HEK293 (cell line): ENCODE measurements at regions not wholly inside any gene's neighbourhood (a gene's known extent, or its start where the extent isn't known, plus 50 kb on each side); places are given as distances from the start of the nearest gene placed in this dataset.

Experiments
- KLF10 ChIP-seq: fragments of 450-650 bp; IDR thresholded peaks from 2 replicates; pipeline ENCODE4 v1.5.1; 2018; ENCODE audit warnings: missing biosample characterization, mild to moderate bottlenecking, missing genetic modification characterization
- KLF8 ChIP-seq: fragments of 450-650 bp; formaldehyde crosslinking; IDR thresholded peaks from 2 replicates; pipeline ENCODE4 v1.5.1; 2016; ENCODE audit warnings: missing biosample characterization, missing genetic modification characterization
- SCRT1 ChIP-seq: fragments of 450-650 bp; formaldehyde crosslinking; IDR thresholded peaks from 2 replicates; pipeline ENCODE4 v1.5.1; 2016; ENCODE audit warnings: missing biosample characterization, missing genetic modification characterization, borderline replicate concordance
- SETDB1 ChIP-seq: IDR thresholded peaks from one replicate; pipeline ENCODE4 v1.6.1; 2017; ENCODE audit warnings: mild to moderate bottlenecking, low read length, moderate library complexity, mixed read lengths; ENCODE audit not compliant: insufficient read length
- SP3 ChIP-seq: fragments of 450-650 bp; formaldehyde crosslinking; IDR thresholded peaks from 2 replicates; pipeline ENCODE4 v1.5.1; 2016; ENCODE audit warnings: missing biosample characterization, missing genetic modification characterization
- WT1 ChIP-seq: fragments of 450-650 bp; formaldehyde crosslinking; IDR thresholded peaks from 2 replicates; pipeline ENCODE4 v1.5.1; 2016; ENCODE audit warnings: missing biosample characterization, missing genetic modification characterization
- ZNF24 ChIP-seq: fragments of 450-650 bp; formaldehyde crosslinking; IDR thresholded peaks from 2 replicates; pipeline ENCODE4 v1.5.1; 2016; ENCODE audit warnings: missing biosample characterization, missing genetic modification characterization
- ZNF76 ChIP-seq: fragments of 450-650 bp; formaldehyde crosslinking; IDR thresholded peaks from 2 replicates; pipeline ENCODE4; 2016; ENCODE audit warnings: low read depth, missing biosample characterization, missing genetic modification characterization, borderline replicate concordance
- TF ChIP-seq, protein P1 (sequence below): fragments of 450-650 bp; formaldehyde crosslinking; IDR thresholded peaks from 2 replicates; pipeline ENCODE4 v1.5.1; 2016; ENCODE audit warnings: missing biosample characterization, missing genetic modification characterization
- TF ChIP-seq, protein P2 (sequence below): fragments of 450-650 bp; formaldehyde crosslinking; IDR thresholded peaks from 2 replicates; pipeline ENCODE4 v1.5.1; 2016; ENCODE audit warnings: missing biosample characterization, missing genetic modification characterization
- TF ChIP-seq, protein P3 (sequence below): fragments of 450-650 bp; formaldehyde crosslinking; IDR thresholded peaks from 2 replicates; pipeline ENCODE4 v1.5.1; 2016; ENCODE audit warnings: missing biosample characterization, missing genetic modification characterization
- TF ChIP-seq, protein P4 (sequence below): fragments of 450-650 bp; formaldehyde crosslinking; IDR thresholded peaks from 2 replicates; pipeline ENCODE4 v1.5.1; 2016; ENCODE audit warnings: missing biosample characterization, missing genetic modification characterization
- TF ChIP-seq, protein P5 (sequence below): fragments of 450-650 bp; formaldehyde crosslinking; IDR thresholded peaks from 2 replicates; pipeline ENCODE4 v1.5.1; 2016; ENCODE audit warnings: missing biosample characterization, missing genetic modification characterization
- TF ChIP-seq, protein P6 (sequence below): fragments of 450-650 bp; formaldehyde crosslinking; conservative IDR thresholded peaks from 2 replicates; pipeline ENCODE4 v1.5.1; 2016; ENCODE audit warnings: low read depth, missing biosample characterization, missing genetic modification characterization

DNA sequence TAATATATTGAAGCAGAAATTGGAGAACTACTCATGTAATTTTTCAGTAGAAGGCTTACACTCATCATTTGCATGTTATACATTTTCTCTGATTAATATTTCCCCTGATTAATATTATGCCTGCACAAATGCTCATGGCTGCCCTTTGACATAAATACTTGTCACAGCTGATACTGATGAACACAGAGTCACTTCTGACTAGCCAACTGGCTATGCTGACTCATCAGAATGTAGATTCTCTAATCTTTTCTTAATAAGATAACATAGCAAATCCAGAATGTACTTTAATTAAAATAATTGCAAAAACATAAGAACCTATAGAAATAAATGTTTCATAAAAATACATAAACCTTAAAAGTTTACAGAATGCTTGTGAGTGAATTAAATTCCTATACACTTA lies 52.4 kb upstream of the C4orf54 start:
- TF ChIP-seq, protein P1, sequence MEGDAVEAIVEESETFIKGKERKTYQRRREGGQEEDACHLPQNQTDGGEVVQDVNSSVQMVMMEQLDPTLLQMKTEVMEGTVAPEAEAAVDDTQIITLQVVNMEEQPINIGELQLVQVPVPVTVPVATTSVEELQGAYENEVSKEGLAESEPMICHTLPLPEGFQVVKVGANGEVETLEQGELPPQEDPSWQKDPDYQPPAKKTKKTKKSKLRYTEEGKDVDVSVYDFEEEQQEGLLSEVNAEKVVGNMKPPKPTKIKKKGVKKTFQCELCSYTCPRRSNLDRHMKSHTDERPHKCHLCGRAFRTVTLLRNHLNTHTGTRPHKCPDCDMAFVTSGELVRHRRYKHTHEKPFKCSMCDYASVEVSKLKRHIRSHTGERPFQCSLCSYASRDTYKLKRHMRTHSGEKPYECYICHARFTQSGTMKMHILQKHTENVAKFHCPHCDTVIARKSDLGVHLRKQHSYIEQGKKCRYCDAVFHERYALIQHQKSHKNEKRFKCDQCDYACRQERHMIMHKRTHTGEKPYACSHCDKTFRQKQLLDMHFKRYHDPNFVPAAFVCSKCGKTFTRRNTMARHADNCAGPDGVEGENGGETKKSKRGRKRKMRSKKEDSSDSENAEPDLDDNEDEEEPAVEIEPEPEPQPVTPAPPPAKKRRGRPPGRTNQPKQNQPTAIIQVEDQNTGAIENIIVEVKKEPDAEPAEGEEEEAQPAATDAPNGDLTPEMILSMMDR (tag by site-specific recombination): no peak
- TF ChIP-seq, protein P2, sequence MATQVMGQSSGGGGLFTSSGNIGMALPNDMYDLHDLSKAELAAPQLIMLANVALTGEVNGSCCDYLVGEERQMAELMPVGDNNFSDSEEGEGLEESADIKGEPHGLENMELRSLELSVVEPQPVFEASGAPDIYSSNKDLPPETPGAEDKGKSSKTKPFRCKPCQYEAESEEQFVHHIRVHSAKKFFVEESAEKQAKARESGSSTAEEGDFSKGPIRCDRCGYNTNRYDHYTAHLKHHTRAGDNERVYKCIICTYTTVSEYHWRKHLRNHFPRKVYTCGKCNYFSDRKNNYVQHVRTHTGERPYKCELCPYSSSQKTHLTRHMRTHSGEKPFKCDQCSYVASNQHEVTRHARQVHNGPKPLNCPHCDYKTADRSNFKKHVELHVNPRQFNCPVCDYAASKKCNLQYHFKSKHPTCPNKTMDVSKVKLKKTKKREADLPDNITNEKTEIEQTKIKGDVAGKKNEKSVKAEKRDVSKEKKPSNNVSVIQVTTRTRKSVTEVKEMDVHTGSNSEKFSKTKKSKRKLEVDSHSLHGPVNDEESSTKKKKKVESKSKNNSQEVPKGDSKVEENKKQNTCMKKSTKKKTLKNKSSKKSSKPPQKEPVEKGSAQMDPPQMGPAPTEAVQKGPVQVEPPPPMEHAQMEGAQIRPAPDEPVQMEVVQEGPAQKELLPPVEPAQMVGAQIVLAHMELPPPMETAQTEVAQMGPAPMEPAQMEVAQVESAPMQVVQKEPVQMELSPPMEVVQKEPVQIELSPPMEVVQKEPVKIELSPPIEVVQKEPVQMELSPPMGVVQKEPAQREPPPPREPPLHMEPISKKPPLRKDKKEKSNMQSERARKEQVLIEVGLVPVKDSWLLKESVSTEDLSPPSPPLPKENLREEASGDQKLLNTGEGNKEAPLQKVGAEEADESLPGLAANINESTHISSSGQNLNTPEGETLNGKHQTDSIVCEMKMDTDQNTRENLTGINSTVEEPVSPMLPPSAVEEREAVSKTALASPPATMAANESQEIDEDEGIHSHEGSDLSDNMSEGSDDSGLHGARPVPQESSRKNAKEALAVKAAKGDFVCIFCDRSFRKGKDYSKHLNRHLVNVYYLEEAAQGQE (tag by site-specific recombination): no peak
- TF ChIP-seq, protein P3, sequence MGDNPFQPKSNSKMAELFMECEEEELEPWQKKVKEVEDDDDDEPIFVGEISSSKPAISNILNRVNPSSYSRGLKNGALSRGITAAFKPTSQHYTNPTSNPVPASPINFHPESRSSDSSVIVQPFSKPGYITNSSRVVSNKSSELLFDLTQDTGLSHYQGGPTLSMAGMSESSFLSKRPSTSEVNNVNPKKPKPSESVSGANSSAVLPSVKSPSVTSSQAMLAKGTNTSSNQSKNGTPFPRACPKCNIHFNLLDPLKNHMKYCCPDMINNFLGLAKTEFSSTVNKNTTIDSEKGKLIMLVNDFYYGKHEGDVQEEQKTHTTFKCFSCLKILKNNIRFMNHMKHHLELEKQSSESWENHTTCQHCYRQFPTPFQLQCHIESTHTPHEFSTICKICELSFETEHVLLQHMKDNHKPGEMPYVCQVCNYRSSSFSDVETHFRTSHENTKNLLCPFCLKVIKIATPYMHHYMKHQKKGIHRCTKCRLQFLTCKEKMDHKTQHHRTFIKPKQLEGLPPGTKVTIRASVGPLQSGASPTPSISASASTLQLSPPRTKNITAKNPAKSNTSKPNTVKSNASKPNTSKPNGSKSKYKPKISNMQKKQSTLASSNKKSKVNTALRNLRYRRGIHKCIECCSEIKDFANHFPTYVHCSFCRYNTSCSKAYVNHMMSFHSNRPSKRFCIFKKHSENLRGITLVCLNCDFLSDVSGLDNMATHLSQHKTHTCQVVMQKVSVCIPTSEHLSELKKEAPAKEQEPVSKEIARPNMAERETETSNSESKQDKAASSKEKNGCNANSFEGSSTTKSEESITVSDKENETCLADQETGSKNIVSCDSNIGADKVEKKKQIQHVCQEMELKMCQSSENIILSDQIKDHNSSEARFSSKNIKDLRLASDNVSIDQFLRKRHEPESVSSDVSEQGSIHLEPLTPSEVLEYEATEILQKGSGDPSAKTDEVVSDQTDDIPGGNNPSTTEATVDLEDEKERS (tag by site-specific recombination): no peak
- TF ChIP-seq, protein P4, sequence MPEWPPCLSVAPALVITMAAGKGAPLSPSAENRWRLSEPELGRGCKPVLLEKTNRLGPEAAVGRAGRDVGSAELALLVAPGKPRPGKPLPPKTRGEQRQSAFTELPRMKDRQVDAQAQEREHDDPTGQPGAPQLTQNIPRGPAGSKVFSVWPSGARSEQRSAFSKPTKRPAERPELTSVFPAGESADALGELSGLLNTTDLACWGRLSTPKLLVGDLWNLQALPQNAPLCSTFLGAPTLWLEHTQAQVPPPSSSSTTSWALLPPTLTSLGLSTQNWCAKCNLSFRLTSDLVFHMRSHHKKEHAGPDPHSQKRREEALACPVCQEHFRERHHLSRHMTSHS: no peak
- no peak for TF ChIP-seq ZNF76 (tag by site-specific recombination)
- TF ChIP-seq, protein P5, sequence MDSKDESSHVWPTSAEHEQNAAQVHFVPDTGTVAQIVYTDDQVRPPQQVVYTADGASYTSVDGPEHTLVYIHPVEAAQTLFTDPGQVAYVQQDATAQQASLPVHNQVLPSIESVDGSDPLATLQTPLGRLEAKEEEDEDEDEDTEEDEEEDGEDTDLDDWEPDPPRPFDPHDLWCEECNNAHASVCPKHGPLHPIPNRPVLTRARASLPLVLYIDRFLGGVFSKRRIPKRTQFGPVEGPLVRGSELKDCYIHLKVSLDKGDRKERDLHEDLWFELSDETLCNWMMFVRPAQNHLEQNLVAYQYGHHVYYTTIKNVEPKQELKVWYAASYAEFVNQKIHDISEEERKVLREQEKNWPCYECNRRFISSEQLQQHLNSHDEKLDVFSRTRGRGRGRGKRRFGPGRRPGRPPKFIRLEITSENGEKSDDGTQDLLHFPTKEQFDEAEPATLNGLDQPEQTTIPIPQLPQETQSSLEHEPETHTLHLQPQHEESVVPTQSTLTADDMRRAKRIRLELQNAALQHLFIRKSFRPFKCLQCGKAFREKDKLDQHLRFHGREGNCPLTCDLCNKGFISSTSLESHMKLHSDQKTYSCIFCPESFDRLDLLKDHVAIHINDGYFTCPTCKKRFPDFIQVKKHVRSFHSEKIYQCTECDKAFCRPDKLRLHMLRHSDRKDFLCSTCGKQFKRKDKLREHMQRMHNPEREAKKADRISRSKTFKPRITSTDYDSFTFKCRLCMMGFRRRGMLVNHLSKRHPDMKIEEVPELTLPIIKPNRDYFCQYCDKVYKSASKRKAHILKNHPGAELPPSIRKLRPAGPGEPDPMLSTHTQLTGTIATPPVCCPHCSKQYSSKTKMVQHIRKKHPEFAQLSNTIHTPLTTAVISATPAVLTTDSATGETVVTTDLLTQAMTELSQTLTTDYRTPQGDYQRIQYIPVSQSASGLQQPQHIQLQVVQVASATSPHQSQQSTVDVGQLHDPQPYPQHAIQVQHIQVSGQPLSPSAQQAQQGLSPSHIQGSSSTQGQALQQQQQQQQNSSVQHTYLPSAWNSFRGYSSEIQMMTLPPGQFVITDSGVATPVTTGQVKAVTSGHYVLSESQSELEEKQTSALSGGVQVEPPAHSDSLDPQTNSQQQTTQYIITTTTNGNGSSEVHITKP (tag by site-specific recombination): no peak
- TF ChIP-seq SP3 (tag by site-specific recombination): no peak
- no peak for TF ChIP-seq SETDB1
- no peak for TF ChIP-seq SCRT1 (tag by site-specific recombination)
- TF ChIP-seq ZNF24 (tag by site-specific recombination): no peak
- TF ChIP-seq KLF8: no peak
- TF ChIP-seq, protein P6, sequence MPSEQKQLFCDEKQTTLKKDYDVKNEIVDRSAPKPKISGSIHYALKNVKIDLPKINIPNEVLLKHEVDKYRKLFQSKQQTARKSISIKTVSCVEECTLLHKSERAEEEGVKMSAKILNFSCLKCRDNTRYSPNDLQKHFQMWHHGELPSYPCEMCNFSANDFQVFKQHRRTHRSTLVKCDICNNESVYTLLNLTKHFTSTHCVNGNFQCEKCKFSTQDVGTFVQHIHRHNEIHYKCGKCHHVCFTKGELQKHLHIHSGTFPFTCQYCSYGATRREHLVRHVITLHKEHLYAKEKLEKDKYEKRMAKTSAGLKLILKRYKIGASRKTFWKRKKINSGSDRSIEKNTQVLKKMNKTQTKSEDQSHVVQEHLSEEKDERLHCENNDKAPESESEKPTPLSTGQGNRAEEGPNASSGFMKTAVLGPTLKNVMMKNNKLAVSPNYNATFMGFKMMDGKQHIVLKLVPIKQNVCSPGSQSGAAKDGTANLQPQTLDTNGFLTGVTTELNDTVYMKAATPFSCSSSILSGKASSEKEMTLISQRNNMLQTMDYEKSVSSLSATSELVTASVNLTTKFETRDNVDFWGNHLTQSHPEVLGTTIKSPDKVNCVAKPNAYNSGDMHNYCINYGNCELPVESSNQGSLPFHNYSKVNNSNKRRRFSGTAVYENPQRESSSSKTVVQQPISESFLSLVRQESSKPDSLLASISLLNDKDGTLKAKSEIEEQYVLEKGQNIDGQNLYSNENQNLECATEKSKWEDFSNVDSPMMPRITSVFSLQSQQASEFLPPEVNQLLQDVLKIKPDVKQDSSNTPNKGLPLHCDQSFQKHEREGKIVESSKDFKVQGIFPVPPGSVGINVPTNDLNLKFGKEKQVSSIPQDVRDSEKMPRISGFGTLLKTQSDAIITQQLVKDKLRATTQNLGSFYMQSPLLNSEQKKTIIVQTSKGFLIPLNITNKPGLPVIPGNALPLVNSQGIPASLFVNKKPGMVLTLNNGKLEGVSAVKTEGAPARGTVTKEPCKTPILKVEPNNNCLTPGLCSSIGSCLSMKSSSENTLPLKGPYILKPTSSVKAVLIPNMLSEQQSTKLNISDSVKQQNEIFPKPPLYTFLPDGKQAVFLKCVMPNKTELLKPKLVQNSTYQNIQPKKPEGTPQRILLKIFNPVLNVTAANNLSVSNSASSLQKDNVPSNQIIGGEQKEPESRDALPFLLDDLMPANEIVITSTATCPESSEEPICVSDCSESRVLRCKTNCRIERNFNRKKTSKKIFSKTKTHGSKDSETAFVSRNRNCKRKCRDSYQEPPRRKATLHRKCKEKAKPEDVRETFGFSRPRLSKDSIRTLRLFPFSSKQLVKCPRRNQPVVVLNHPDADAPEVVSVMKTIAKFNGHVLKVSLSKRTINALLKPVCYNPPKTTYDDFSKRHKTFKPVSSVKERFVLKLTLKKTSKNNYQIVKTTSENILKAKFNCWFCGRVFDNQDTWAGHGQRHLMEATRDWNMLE (tag by site-specific recombination): no peak
- TF ChIP-seq WT1 (tag by site-specific recombination): no peak
- no peak for TF ChIP-seq KLF10 (tag by site-specific recombination)
